SU-DHL-6 (cell line): ENCODE measurements at regions not wholly inside any gene's neighbourhood (a gene's known extent, or its start where the extent isn't known, plus 50 kb on each side); places are given as distances from the start of the nearest gene placed in this dataset.

ENCODE experiments used
- H2AFZ ChIP-seq: fragments of 200-600 bp; sonication (generic); 2 replicates; pipeline ENCODE4 v1.6.1; 2014; ENCODE audit warnings: low read depth, mild to moderate bottlenecking, moderate library complexity, mixed read lengths, antibody characterized with exemption, low read length; ENCODE audit not compliant: severe bottlenecking
- H3F3A ChIP-seq: fragments of 200-600 bp; shearing (Covaris generic); 2 replicates; pipeline ENCODE4 v1.6.0; 2016; ENCODE audit warnings: antibody characterized with exemption, mild to moderate bottlenecking; ENCODE audit not compliant: insufficient read depth
- H3K27ac ChIP-seq: fragments of 200-600 bp; sonication (generic); 2 replicates; pipeline ENCODE4 v1.5.1; 2016; ENCODE audit warnings: low read depth, mild to moderate bottlenecking, low read length, moderate library complexity, mixed read lengths
- H3K27me3 ChIP-seq: fragments of 200-600 bp; sonication (generic), shearing (Covaris generic); 2 replicates; pipeline ENCODE4 v1.6.0; 2014; ENCODE audit warnings: mild to moderate bottlenecking, low read length
- H3K36me3 ChIP-seq: fragments of 200-600 bp; sonication (generic); 2 replicates; pipeline ENCODE4 v1.6.1; 2014; ENCODE audit warnings: mild to moderate bottlenecking, low read length, mixed read lengths
- H3K4me2 ChIP-seq: fragments of 300-600, 200-600 bp; shearing (Covaris generic), sonication (generic); 2 replicates; pipeline ENCODE4 v1.6.0; 2014; ENCODE audit warnings: low read length, low read depth, mild to moderate bottlenecking; ENCODE audit not compliant: poor library complexity, severe bottlenecking
- H3K4me3 ChIP-seq: fragments of 200-600 bp; sonication (generic); 2 replicates; pipeline ENCODE4 v1.5.1; 2014; ENCODE audit warnings: antibody characterized with exemption, low read length, mild to moderate bottlenecking, mixed read lengths; ENCODE audit not compliant: insufficient read depth, poor library complexity, severe bottlenecking
- H3K79me2 ChIP-seq: fragments of 200-600 bp; sonication (generic); 2 replicates; pipeline ENCODE4 v1.6.1; 2014; ENCODE audit warnings: mild to moderate bottlenecking, low read length, moderate library complexity; ENCODE audit not compliant: insufficient read depth
- H3K9ac ChIP-seq: fragments of 200-600 bp; sonication (generic); 2 replicates; pipeline ENCODE4 v1.7.0; 2014; ENCODE audit warnings: mild to moderate bottlenecking, low read length
- H3K9me2 ChIP-seq: fragments of 200-600 bp; sonication (generic); replicated peaks from 2 replicates; pipeline ENCODE4 v1.6.1; 2014; ENCODE audit warnings: low read length; ENCODE audit not compliant: insufficient read depth
- H3K9me3 ChIP-seq: fragments of 200-600 bp; sonication (generic); 2 replicates; pipeline ENCODE4 v1.6.1; 2014; ENCODE audit warnings: low read length, mixed read lengths; ENCODE audit not compliant: insufficient read depth
- H4K20me1 ChIP-seq: fragments of 200-600 bp; sonication (generic); 2 replicates; pipeline ENCODE4 v1.6.1; 2014; ENCODE audit warnings: low read depth, mild to moderate bottlenecking, antibody characterized with exemption, low read length, moderate library complexity, mixed read lengths
- CTCF ChIP-seq: fragments of 200-600 bp; sonication (generic); IDR thresholded peaks from one replicate; pipeline ENCODE4 v1.5.1; 2017; ENCODE audit warnings: antibody characterized with exemption, mild to moderate bottlenecking, low read length, moderate library complexity; ENCODE audit not compliant: insufficient read depth, poor library complexity, severe bottlenecking
- EZH2phosphoT487 ChIP-seq: fragments of 200-600 bp; sonication (generic), shearing (Covaris generic); conservative IDR thresholded peaks from 2 replicates; pipeline ENCODE4 v1.6.1; 2018; ENCODE audit warnings: mild to moderate bottlenecking, antibody characterized with exemption, low read length, moderate library complexity, mixed read lengths

DNA sequence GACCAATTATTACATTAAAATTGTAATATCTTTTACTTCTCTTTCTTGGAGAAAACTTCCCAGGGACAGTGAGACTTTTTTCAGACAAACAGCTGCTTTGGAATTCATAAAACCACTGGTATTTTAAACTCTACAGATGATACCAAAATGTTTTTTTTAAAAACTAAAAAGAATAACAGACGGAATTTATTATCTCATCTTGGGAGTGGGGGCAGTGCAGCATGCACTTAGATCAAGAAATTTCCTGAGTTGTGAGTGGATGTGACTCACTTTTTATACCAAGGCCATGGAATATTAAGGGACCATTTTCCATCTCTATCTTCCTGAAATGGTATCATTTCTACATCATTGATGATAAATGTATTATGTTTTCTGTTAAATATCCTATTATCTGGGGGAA is 422.8 kb upstream of the HNRNPA3 start:
- Histone ChIP-seq H4K20me1 (no peaks in the 10 kb centered on the region), H3K4me3 (no peak overlapping the region), H3K9me3 (no peaks in the 10 kb centered on the region), H3K4me2 (no peak overlapping the region), H3K9me2 (no peaks in the 10 kb centered on the region), H3K79me2 (no peaks in the 10 kb centered on the region), H2AFZ (no peak overlapping the region), H3F3A (no peaks in the 10 kb centered on the region), H3K36me3 (no peaks in the 10 kb centered on the region), H3K27me3 (no peaks in the 10 kb centered on the region), H3K27ac (no peak overlapping the region), H3K9ac (no peak overlapping the region)
- TF ChIP-seq CTCF (no peak), EZH2phosphoT487 (no peak)

- no peak overlapping the region for H3K4me3 ChIP-seq
- H3K9me3 ChIP-seq: no peaks in the 10 kb centered on the region
- no peak overlapping the region for H3K4me2 ChIP-seq
- H3K27me3 ChIP-seq: no peaks in the 10 kb centered on the region
- no peaks in the 10 kb centered on the region for H3F3A ChIP-seq
- H3K9me2 ChIP-seq: no peaks in the 10 kb centered on the region
- H3K79me2 ChIP-seq: no peaks in the 10 kb centered on the region
- no peaks in the 10 kb centered on the region for H4K20me1 ChIP-seq
- H3K9ac ChIP-seq: no peak overlapping the region
- H2AFZ ChIP-seq: no peak overlapping the region
- H3K36me3 ChIP-seq: no peaks in the 10 kb centered on the region
- H3K27ac ChIP-seq: no peak overlapping the region
- TF ChIP-seq CTCF (no peak), EZH2phosphoT487 (no peak)
Measured at GRCh38 chr2:176790468-176790867, 422.1 kb upstream of the HNRNPA3 start.

GRCh38 chr2:176793792-176794191 is 418.8 kb upstream of the HNRNPA3 start:
- H3K27me3 ChIP-seq: no peaks in the 10 kb centered on the region
- no peaks in the 10 kb centered on the region for H3K36me3 ChIP-seq
- H4K20me1 ChIP-seq: no peaks in the 10 kb centered on the region
- TF ChIP-seq EZH2phosphoT487 (no peak), CTCF (no peak)
- H3K4me3 ChIP-seq: no peak overlapping the region
- H3K4me2 ChIP-seq: no peak overlapping the region
- no peaks in the 10 kb centered on the region for H3K9me3 ChIP-seq
- no peak overlapping the region for H3K9ac ChIP-seq
- no peaks in the 10 kb centered on the region for H3K9me2 ChIP-seq
- H3K79me2 ChIP-seq: no peaks in the 10 kb centered on the region
- no peaks in the 10 kb centered on the region for H3F3A ChIP-seq
- H2AFZ ChIP-seq: no peak overlapping the region
- H3K27ac ChIP-seq: no peak overlapping the region

- no peaks in the 10 kb centered on the region for H3K9me2 ChIP-seq
- H3K9me3 ChIP-seq: no peaks in the 10 kb centered on the region
- no peaks in the 10 kb centered on the region for H4K20me1 ChIP-seq
- no peak overlapping the region for H3K27ac ChIP-seq
- no peaks in the 10 kb centered on the region for H3K36me3 ChIP-seq
- no peak overlapping the region for H3K4me3 ChIP-seq
- H3K4me2 ChIP-seq: no peak overlapping the region
- no peaks in the 10 kb centered on the region for H3K79me2 ChIP-seq
- no peaks in the 10 kb centered on the region for H3F3A ChIP-seq
- TF ChIP-seq EZH2phosphoT487: no peak
- no peak for TF ChIP-seq CTCF
- H2AFZ ChIP-seq: no peak overlapping the region
- no peaks in the 10 kb centered on the region for H3K27me3 ChIP-seq
- no peak overlapping the region for H3K9ac ChIP-seq
Measured at GRCh38 chr2:176794392-176794791, 418.2 kb upstream of the HNRNPA3 start.
